ENCODE measurements at regions not wholly inside any gene's neighbourhood (a gene's known extent, or its start where the extent isn't known, plus 50 kb on each side); places are given as distances from the start of the nearest gene placed in this dataset.

DNA sequence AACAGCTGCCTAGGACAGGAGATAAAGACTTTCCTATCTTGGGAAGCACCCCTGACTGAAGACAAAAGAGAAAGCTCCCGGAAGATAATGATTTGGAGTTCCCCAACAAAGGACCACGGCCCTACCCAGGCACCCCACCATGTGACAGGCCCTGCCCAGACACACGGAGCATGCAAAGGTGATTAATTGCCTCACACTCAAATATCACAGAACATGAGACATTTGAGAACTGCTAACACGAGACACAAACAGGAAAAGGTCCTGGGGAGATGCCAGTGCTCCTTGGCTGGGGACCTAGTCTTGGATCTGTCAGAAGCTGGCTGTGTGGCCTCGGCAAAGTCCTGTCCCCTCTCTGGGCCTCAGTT is 82.5 kb upstream of the PTPN1 start:
- TF ChIP-seq EP300 (IDR thresholded peaks at IDR 0.05): no peak
- no peak for TF ChIP-seq POLR2A (IDR thresholded peaks at IDR 0.05; ENCODE audit: low read depth)
- TF ChIP-seq, protein P1, sequence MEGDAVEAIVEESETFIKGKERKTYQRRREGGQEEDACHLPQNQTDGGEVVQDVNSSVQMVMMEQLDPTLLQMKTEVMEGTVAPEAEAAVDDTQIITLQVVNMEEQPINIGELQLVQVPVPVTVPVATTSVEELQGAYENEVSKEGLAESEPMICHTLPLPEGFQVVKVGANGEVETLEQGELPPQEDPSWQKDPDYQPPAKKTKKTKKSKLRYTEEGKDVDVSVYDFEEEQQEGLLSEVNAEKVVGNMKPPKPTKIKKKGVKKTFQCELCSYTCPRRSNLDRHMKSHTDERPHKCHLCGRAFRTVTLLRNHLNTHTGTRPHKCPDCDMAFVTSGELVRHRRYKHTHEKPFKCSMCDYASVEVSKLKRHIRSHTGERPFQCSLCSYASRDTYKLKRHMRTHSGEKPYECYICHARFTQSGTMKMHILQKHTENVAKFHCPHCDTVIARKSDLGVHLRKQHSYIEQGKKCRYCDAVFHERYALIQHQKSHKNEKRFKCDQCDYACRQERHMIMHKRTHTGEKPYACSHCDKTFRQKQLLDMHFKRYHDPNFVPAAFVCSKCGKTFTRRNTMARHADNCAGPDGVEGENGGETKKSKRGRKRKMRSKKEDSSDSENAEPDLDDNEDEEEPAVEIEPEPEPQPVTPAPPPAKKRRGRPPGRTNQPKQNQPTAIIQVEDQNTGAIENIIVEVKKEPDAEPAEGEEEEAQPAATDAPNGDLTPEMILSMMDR (IDR thresholded peaks at IDR 0.05): no peak
- TF ChIP-seq POLR2AphosphoS5 (IDR thresholded peaks at IDR 0.05): peak; percentile 32 to 62

Measured in esophagus muscularis mucosa (tissue), 4 donors.